Panc1 (cell line): ENCODE measurements at regions not wholly inside any gene's neighbourhood (a gene's known extent, or its start where the extent isn't known, plus 50 kb on each side); places are given as distances from the start of the nearest gene placed in this dataset.

Experiments
- ATAC-seq: fragments of 200-7000 bp; cut with Tn5 transposase; 2 replicates; pipeline ENCODE4 v1.9.1; 2020; ENCODE audit warnings: mild to moderate bottlenecking, moderate library complexity
- BruUV-seq: library from RNA; stranded (reverse); fragments of 400-500 nt; replicated peaks from 2 replicates; lab custom pipeline; 2021; lab: Mats Ljungman, UMichigan
- CTCF ChIA-PET: fragments of 300-600 bp; sonication (Branson Sonifier 250); formaldehyde crosslinking; loops from one replicate; lab custom pipeline; 2022; ENCODE audit warnings: antibody characterized with exemption; lab: Charles Lee
- POLR2A ChIA-PET: fragments of 300-600 bp; sonication (Branson Sonifier 250); formaldehyde crosslinking; loops from one replicate; lab custom pipeline; 2022; ENCODE audit warnings: antibody characterized with exemption; lab: Charles Lee
- DNase-seq: peaks from one replicate; pipeline ENCODE4 v3.0.0-alpha.2; 2010; ENCODE audit warnings: low read depth, low spot score
- H3K27ac ChIP-seq: 2 replicates; pipeline ENCODE4 v1.5.1; 2011; ENCODE audit warnings: mild to moderate bottlenecking, low read length, inconsistent platforms
- H3K27me3 ChIP-seq: fragments of 200-500 bp; sonication (Bioruptor generic); 2 replicates; pipeline ENCODE4 v1.6.0; 2014; ENCODE audit warnings: low read length, inconsistent platforms; ENCODE audit not compliant: control insufficient read depth, insufficient read depth
- H3K36me3 ChIP-seq: fragments of 200-500 bp; sonication (Bioruptor generic); 2 replicates; pipeline ENCODE4 v1.5.1; 2014; ENCODE audit warnings: inconsistent platforms, mild to moderate bottlenecking, low read length, moderate library complexity; ENCODE audit not compliant: control insufficient read depth, insufficient read depth
- H3K4me1 ChIP-seq: 2 replicates; pipeline ENCODE4 v1.5.1; 2011; ENCODE audit warnings: inconsistent platforms, mild to moderate bottlenecking, low read length, moderate library complexity; ENCODE audit not compliant: control insufficient read depth, insufficient read depth
- H3K4me3 ChIP-seq, 2 experiments: 2 replicates each; pipeline ENCODE4 v1.5.1; 2011 to 2012; ENCODE audit warnings: low read depth in 2 of 2, low read length in 2 of 2, mild to moderate bottlenecking in 2 of 2, inconsistent platforms in 1 of 2, moderate library complexity in 1 of 2
- H3K9me3 ChIP-seq: fragments of 200-500 bp; sonication (Bioruptor generic); 2 replicates; pipeline ENCODE4 v1.5.1; 2014; ENCODE audit warnings: low read depth, mild to moderate bottlenecking, inconsistent platforms, low read length, moderate library complexity; ENCODE audit not compliant: control insufficient read depth, insufficient read depth
- POLR2AphosphoS5 ChIP-seq: IDR thresholded peaks from 2 replicates; pipeline ENCODE4 v1.6.1; 2012; ENCODE audit warnings: mild to moderate bottlenecking, low read depth, low read length, moderate library complexity
- SIN3A ChIP-seq: IDR thresholded peaks from 2 replicates; pipeline ENCODE4 v1.6.1; 2012; ENCODE audit warnings: low read depth, mild to moderate bottlenecking, low read length, moderate library complexity, borderline replicate concordance; ENCODE audit not compliant: insufficient read depth
- TCF7L2 ChIP-seq: IDR thresholded peaks from 2 replicates; pipeline ENCODE4 v1.6.1; 2011; ENCODE audit warnings: mild to moderate bottlenecking, low read depth, low read length, inconsistent platforms
- in situ Hi-C: cut with HindIII; loops from 2 replicates; pipeline ENCODE4 v1.10.0; 2016; ENCODE audit warnings: low sequenced_read_pairs, low pct_unique_long_range_greater_than_20kb
- intact Hi-C: fragments of 100-400 bp; cut with micrococcal nuclease; formaldehyde crosslinking; loops from one replicate; pipeline ENCODE4 v1.10.0; 2022; ENCODE audit not compliant: unreplicated experiment
- TF ChIP-seq, protein P1 (sequence below): fragments of 450-650 bp; IDR thresholded peaks from 2 replicates; pipeline ENCODE4 v1.5.1; 2017; ENCODE audit warnings: mild to moderate bottlenecking
- TF ChIP-seq, protein P2 (sequence below), 2 experiments: IDR thresholded peaks; 2 replicates each; pipeline ENCODE4 v1.6.1; 2011 to 2012; ENCODE audit warnings: low read depth in 2 of 2, control low read depth in 1 of 2, low read length in 1 of 2, mild to moderate bottlenecking in 1 of 2, moderate library complexity in 1 of 2; ENCODE audit not compliant: insufficient read depth in 1 of 2

DNA sequence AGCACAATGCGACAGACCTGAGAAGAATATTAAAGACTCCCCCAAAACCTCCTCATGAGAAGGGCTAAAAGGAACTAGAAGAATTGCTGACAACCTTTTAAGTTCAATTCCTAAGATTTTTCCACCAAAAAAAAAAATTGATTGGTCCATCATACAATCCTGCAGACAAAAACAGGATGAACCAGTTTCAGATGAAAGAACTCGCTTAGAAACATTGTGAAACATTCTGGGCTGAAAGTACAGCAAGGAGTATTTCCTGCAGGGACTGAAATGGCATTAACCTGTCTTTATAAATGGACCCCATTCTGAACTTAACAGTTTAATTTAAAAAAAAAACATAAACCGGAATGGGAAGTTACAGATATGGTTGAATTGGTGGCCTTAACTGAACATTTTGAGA lies 96.0 kb upstream of the FAM174B start:
- Histone ChIP-seq H3K36me3 (no peaks in the 10 kb centered on the region), H3K9me3 (no peaks in the 10 kb centered on the region), H3K4me3 (no peak overlapping the region), H3K27me3 (no peaks in the 10 kb centered on the region), H3K4me1 (no peaks in the 10 kb centered on the region), H3K27ac (no peak overlapping the region)
- ChIA-PET CTCF (no interaction called here), POLR2A (no interaction called here)
- in situ Hi-C loops (no loop called here), intact Hi-C loops (no loop called here)
- ATAC-seq (no peak), DNase-seq (no peak)
- TF ChIP-seq SIN3A (no peak), TCF7L2 (no peak), POLR2AphosphoS5 (no peak)
- TF ChIP-seq, protein P1, sequence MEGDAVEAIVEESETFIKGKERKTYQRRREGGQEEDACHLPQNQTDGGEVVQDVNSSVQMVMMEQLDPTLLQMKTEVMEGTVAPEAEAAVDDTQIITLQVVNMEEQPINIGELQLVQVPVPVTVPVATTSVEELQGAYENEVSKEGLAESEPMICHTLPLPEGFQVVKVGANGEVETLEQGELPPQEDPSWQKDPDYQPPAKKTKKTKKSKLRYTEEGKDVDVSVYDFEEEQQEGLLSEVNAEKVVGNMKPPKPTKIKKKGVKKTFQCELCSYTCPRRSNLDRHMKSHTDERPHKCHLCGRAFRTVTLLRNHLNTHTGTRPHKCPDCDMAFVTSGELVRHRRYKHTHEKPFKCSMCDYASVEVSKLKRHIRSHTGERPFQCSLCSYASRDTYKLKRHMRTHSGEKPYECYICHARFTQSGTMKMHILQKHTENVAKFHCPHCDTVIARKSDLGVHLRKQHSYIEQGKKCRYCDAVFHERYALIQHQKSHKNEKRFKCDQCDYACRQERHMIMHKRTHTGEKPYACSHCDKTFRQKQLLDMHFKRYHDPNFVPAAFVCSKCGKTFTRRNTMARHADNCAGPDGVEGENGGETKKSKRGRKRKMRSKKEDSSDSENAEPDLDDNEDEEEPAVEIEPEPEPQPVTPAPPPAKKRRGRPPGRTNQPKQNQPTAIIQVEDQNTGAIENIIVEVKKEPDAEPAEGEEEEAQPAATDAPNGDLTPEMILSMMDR: no peak
- TF ChIP-seq, protein P2, sequence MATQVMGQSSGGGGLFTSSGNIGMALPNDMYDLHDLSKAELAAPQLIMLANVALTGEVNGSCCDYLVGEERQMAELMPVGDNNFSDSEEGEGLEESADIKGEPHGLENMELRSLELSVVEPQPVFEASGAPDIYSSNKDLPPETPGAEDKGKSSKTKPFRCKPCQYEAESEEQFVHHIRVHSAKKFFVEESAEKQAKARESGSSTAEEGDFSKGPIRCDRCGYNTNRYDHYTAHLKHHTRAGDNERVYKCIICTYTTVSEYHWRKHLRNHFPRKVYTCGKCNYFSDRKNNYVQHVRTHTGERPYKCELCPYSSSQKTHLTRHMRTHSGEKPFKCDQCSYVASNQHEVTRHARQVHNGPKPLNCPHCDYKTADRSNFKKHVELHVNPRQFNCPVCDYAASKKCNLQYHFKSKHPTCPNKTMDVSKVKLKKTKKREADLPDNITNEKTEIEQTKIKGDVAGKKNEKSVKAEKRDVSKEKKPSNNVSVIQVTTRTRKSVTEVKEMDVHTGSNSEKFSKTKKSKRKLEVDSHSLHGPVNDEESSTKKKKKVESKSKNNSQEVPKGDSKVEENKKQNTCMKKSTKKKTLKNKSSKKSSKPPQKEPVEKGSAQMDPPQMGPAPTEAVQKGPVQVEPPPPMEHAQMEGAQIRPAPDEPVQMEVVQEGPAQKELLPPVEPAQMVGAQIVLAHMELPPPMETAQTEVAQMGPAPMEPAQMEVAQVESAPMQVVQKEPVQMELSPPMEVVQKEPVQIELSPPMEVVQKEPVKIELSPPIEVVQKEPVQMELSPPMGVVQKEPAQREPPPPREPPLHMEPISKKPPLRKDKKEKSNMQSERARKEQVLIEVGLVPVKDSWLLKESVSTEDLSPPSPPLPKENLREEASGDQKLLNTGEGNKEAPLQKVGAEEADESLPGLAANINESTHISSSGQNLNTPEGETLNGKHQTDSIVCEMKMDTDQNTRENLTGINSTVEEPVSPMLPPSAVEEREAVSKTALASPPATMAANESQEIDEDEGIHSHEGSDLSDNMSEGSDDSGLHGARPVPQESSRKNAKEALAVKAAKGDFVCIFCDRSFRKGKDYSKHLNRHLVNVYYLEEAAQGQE (IDR thresholded peaks at IDR 0.05; ENCODE audit: insufficient read depth in 1 of 2, low read depth in 2 of 2, low read length in 1 of 2): no peak
- BruUV-seq: no TSS peak

DNA sequence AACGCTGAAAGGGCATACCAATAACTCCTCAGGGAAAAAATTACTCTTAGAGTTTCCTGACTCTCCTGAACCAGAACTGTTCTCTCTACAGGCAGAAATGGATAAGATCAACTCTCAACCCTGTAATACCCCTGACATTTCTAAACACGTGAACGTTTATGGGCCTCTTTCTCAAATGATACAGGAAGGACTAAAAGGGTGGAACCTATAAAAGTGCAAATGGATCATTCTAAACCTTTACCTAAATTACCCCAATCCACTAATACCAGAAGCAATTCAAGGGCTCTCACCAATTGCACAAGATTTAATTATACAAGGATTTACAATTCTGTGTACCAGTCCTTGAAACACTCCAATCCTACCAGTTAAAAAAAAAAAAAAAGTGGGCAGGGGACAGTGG lies 98.0 kb upstream of the FAM174B start:
- Histone ChIP-seq H3K9me3 (no peaks in the 10 kb centered on the region), H3K4me3 (no peak overlapping the region), H3K36me3 (no peaks in the 10 kb centered on the region), H3K4me1 (no peaks in the 10 kb centered on the region), H3K27ac (no peak overlapping the region), H3K27me3 (no peaks in the 10 kb centered on the region)
- in situ Hi-C loops (no loop called here), intact Hi-C loops (no loop called here)
- POLR2A ChIA-PET: no interaction called here
- DNase-seq (no peak), ATAC-seq (no peak)
- CTCF ChIA-PET: no interaction called here
- BruUV-seq: no TSS peak
- no peak for TF ChIP-seq POLR2AphosphoS5
- no peak for TF ChIP-seq TCF7L2
- no peak for TF ChIP-seq SIN3A
- TF ChIP-seq, protein P2 (IDR thresholded peaks at IDR 0.05; ENCODE audit: insufficient read depth in 1 of 2, low read depth in 2 of 2, low read length in 1 of 2): no peak
- TF ChIP-seq, protein P1: no peak
